GM12878 (cell line): ENCODE measurements at regions not wholly inside any gene's neighbourhood (a gene's known extent, or its start where the extent isn't known, plus 50 kb on each side); places are given as distances from the start of the nearest gene placed in this dataset.

Experiments
- ASH2L ChIP-seq: fragments of 300-600, 200-600 bp; sonication (generic); IDR thresholded peaks from 2 replicates; pipeline ENCODE4 v1.6.1; 2017; ENCODE audit warnings: low read depth, mild to moderate bottlenecking, borderline replicate concordance
- BRCA1 ChIP-seq: IDR thresholded peaks from 2 replicates; pipeline ENCODE4 v1.6.1; 2011; ENCODE audit warnings: low read depth, low read length, improper control_type of control experiment
- EP300 ChIP-seq, 2 experiments: fragments of 150-350 bp in 1 of 2; IDR thresholded peaks; 2 replicates each; pipeline ENCODE4 v1.6.1; 2011 to 2012; ENCODE audit warnings: low read depth in 2 of 2, low read length in 2 of 2, borderline replicate concordance in 1 of 2, improper control_type of control experiment in 1 of 2, inconsistent platforms in 1 of 2; ENCODE audit not compliant: control insufficient read depth in 1 of 2
- EZH2 ChIP-seq: IDR thresholded peaks from 2 replicates; pipeline ENCODE4 v1.6.1; 2012; ENCODE audit warnings: low read depth, mild to moderate bottlenecking, control low read depth, inconsistent platforms, low read length, borderline replicate concordance; ENCODE audit not compliant: control insufficient read depth
- HDAC2 ChIP-seq: fragments of 200-600 bp; sonication (generic); IDR thresholded peaks from 2 replicates; pipeline ENCODE4 v1.6.1; 2017
- KAT2A ChIP-seq: conservative IDR thresholded peaks from 2 replicates; pipeline ENCODE4 v1.6.1; 2011; ENCODE audit warnings: low read depth, low read length; ENCODE audit not compliant: control insufficient read depth
- KDM1A ChIP-seq: fragments of 200-600 bp; sonication (generic); IDR thresholded peaks from 2 replicates; pipeline ENCODE4 v1.6.1; 2016; ENCODE audit warnings: borderline replicate concordance
- SMC3 ChIP-seq: IDR thresholded peaks from 2 replicates; pipeline ENCODE4 v1.6.1; 2011; ENCODE audit warnings: low read length, improper control_type of control experiment, borderline replicate concordance
- TAF1 ChIP-seq: IDR thresholded peaks from 2 replicates; pipeline ENCODE4 v1.6.1; 2011; ENCODE audit warnings: mild to moderate bottlenecking, low read depth, low read length, borderline replicate concordance
- ZNF274 ChIP-seq: IDR thresholded peaks from one replicate; pipeline ENCODE4 v1.8.0; 2011; ENCODE audit not compliant: insufficient read length, insufficient read depth

GRCh38 chr19:31147234-31147633 lies 202.0 kb downstream of the TSHZ3 start:
- no peak for TF ChIP-seq ASH2L
- TF ChIP-seq HDAC2 = no peak
- TF ChIP-seq KDM1A = no peak
- no peak for TF ChIP-seq EP300 (IDR thresholded peaks at IDR 0.05; ENCODE audit: borderline replicate concordance in 1 of 2, control insufficient read depth in 1 of 2, low read depth in 2 of 2, low read length in 2 of 2)
- no peak for TF ChIP-seq EZH2
- TF ChIP-seq KAT2A = no peak
- TF ChIP-seq SMC3 = no peak
- TF ChIP-seq TAF1 = no peak
- no peak for TF ChIP-seq BRCA1
- no peak for TF ChIP-seq ZNF274
